Dedifferentiated amniotic fluid mesenchymal stem cell (primary cell): ENCODE measurements at regions not wholly inside any gene's neighbourhood (a gene's known extent, or its start where the extent isn't known, plus 50 kb on each side); places are given as distances from the start of the nearest gene placed in this dataset.
"Not testable (repeated sequence)": the region's sequence is repeated elsewhere in the genome, so short reads cannot be mapped to it uniquely, and the experiment has no call there.

Source experiments
- DNase-seq: peaks from one replicate; pipeline ENCODE4 v3.0.0-alpha.2; 2016; ENCODE audit errors: extremely low spot score

GRCh38 chr10:33704214-33704830 is 369.9 kb upstream of the NRP1 start:
- DNase-seq, result no peak

DNA sequence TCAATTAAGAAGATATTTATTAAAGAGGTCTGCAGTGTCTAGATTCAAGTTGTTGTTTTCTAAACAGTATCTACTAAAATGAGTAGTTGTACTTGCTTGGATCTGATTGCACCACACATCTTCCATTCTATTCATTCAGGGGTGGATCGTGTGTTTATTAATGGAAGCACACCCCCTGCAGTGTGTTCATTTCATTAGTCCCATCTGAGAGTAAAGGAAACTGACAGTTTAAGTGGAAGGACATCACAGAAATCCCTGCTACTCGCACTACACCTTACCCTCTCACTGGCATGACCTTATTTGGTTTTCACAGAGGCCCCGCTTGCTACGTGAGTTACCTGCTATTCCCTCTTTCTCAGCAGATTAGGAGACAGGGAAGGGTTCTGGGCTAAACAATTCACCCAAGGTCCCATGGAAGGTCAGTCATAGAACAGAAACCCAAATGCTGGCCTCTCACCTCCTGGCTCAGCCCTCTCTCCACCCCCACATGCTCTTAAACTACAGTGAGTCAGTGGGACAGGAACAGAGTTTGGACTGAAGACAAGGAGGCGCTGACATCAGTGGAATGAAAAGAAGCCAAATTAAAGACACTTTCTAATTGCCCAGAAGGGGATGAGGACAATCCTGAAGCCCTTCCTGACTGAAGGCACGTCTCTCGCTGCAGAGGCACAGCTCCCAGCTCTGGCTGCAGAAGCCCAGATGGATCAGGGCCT is 369.2 kb upstream of the NRP1 start:
- peak; percentile 35 for DNase-seq

DNA sequence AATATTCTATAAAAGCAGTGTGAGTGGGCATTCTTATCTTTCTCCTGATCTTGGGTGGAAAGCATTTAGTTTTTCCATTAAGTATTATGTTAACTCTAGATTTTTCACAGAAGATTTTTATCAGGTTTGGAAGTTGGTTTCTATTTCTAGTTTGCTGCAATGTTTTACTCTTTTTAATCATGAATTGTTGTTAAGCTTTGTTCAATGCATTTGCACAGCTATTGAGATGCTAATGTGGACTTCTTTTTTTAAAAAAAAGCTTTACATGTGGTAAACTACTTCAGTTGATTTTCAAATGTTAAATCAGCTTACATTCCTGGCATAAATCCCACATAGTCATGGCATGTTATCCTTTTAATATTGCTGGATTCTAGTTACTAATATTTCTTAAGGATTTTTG is 363.6 kb upstream of the NRP1 start:
- DNase-seq, result peak; percentile 26

- DNase-seq, result no peak
These were observed 362.5 kb upstream of the NRP1 start for GRCh38 chr10:33697016-33697415.

DNA sequence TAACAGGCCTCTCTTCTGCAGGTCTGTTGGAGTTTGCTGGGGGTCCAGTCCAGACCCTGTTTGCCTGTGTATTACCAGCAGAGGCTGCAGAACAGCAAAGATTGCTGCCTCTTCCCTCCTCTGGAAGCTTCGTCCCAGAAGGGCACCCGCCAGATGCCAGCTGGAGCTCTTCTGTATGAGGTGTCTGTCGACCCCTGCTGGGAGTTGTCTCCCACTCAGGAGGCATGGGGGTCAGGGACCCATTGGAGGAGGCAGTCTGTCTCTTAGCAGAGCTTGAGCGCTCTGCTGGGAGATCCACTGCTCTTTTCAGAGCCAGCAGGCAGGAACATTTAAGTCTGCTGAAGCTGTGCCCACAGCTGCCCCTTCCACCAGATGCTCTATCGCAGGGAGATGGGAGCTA is 361.1 kb upstream of the NRP1 start:
- no peak for DNase-seq

DNA sequence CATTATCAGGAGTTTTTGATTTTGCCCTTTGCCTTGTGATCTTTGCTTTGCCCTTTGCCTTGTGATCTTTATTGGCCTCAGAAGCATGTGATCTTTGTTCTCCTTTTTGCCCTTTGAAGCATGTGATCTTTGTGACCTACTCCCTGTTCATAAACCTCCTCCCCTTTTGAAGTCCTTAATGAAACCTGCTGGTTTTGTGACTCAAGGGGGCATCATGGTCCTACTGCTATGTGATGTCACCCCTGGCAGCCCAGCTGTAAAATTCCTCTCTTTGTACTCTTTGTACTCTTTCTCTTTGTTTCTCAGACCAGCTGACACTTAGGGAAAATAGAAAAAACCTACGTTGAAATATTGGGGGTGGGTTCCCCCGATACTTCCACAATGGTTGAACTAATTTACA is 356.1 kb upstream of the NRP1 start:
- DNase-seq, result not testable (repeated sequence)

DNA sequence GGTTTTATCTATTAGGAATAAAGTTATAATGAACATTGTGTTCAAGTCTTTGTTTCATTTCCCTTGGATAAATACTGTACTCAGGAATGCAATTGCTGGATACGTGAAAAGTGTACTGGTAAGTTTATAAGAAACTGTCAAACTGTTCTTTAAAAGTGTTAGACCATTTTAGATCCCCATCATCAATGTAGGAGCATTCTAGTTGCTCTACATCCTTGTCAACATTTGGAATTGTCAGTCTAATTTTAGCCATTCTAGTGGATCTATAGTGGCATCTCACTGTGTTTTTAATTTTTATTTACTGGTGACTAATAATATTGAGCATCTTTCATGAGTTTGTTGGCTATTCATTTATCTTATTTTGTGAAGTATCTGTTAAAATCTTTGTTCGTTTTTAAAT is 354.0 kb upstream of the NRP1 start:
- DNase-seq, result no peak

DNA sequence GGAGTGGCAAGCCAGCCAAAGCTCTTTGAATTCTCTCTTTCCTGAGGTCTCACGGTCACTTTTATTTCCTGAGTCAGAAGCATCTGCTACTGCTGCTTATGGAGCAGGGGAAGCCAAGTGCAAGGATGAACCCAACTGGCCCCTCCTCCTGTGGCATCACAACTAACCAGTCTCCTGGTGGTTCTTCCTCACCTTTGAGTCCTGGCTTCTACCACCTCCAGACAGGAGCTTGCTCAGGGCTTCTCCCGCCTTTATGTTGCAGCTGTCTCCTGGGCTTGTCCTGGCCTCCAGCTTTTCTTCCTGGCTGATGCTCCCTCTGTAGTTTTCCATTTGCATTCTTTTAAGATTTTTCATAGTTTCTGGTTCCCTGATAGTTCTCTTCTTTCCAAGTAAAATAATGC is 349.7 kb upstream of the NRP1 start:
- DNase-seq, result no peak

- no peak for DNase-seq
These were observed 347.1 kb upstream of the NRP1 start for GRCh38 chr10:33681595-33681994.

GRCh38 chr10:33680036-33680435 is 345.6 kb upstream of the NRP1 start:
- DNase-seq, result no peak

DNA sequence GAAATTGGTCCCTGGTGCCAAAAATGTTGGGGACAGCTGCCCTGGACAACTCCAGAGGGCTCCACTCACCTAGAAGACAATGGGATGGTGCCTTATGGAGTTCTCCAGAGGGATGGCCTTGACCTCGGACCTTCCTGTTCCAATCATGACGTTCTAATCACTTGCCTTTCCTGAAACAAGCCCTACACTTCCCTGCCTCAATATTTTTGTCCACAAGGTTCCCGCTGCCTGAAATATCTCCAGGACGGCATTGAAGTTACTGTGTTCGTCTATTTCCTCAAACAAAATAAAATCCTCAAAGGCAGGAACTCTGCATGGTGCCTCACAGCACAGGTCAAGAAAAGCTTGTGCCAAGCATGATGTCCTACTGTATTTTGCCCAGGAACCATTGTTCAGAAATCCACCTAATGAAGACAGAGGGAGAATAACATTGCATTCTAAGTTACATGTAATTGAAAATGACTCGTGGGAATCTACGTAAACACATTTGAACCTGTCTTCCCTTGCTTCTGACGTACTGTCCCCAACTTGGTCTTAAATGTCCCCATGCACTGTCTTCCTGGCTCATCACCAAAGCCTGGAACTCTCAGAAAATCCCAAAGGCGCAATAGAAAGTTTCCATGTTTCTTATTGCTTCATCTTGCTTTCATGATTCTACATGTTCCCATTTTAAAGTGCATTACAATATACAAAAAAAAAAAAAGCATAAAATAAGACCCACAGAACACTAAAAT is 342.3 kb upstream of the NRP1 start:
- no peak for DNase-seq

DNA sequence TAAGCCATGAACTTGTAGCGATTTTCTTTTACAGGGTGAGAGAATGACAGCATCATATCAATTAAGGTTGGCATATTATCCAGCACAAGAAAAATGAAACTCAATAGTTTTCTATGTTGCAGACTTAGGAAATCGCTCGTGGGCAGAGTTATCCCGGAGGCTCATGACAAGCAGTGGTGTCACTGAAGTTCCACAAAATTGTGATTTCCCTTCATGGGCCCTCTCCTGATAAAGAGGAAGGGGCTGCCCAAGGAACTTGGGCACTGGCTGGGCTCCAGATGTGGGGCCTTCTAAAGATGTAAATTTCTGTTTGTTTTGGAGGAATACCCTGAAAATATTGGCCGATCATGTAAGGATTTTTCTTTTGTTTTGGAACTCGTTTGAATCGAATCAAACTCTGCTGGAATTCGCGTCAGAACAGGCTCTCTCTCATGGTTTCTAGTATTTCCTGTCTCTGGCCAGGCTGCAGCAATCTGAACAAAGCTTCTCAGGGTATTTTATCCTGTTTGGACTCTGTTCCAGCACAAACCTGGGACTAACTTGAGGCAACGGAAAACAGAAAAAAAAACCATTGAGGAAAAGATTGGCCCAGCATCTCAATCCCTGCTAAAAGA is 340.6 kb upstream of the NRP1 start:
- no peak for DNase-seq

DNA sequence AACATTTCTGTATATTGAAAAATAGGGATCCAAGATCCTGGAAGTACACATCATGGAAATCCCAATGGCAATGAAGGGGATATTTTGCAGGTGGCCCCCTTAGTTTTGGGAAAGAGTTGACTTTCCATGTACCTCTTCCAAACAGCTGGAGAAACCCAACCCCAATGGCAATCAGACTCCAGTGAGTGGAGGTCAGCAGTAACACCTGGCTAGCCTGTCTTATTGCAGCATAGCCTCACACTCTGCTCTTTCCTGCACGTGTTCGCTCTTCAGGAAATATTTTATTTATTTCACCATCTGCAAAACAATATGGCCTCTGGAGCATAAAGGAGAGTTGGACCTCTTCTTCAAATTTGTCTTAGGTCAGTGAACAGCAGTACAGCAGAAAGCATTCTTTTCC is 340.0 kb upstream of the NRP1 start:
- DNase-seq, result no peak

GRCh38 chr10:33673839-33674415 is 339.5 kb upstream of the NRP1 start:
- DNase-seq, result no peak

- no peak for DNase-seq
These were observed 335.4 kb upstream of the NRP1 start for GRCh38 chr10:33669904-33670303.

- no peak for DNase-seq
These were observed 332.4 kb upstream of the NRP1 start for GRCh38 chr10:33666686-33667480.

DNA sequence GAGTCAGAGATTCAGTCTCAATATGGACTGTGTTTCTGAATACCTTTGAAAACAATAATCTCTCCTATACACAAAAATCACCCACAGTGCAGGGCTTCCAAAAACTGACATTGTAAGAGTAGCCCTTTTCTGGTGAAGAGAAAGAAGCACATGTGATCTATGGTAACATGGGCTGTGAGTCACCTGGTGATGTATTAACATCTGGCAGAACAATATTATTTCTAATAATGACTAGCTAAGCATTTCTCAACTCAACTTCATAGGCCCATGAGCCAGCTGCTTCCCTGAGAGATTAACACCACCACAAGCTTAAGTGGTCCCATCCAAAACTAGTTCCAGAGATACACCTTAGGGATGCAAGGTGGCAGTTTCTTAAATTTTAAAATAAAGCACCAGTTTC is 331.0 kb upstream of the NRP1 start:
- DNase-seq, result no peak

DNA sequence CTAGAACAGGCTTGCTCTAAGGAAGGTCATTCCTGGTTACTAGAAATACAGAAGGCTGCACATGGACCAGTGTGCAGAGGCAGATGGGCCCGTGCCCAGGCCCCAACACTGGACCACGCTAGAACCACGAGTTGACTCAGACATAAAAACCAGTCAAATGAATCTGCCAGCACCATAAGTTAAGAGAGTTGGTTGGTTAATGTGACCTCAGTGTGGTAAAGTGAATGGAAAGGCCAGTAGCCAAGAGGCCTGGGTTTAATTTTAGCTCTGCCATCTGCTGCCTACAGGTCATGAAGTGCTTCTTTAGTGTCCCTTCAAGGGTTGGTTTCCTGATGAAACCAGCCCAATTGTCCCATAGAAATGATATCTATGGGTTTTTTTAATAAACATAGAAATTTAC is 329.6 kb upstream of the NRP1 start:
- DNase-seq, result no peak

GRCh38 chr10:33661580-33662336 is 327.3 kb upstream of the NRP1 start:
- DNase-seq, result peak; percentile 73

DNA sequence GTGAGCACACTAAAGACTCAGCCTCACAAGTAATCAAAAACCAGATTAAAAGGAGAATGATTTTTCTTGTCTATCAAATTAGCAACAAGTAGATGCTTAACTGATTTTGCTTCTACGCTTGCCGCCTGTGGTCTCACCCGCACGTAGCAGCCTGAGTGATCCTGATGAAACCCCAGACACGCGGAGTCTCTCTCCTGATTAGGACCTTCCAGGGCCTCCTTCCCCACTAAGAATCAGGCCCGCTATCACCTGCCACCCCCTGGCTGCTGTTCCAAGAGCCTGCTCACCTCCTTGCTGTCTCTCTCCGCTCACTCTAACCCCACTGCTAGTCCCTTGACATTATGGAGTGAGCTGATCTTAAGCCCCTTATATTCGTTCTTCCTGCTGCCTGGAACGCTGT is 325.9 kb upstream of the NRP1 start:
- no peak for DNase-seq

DNA sequence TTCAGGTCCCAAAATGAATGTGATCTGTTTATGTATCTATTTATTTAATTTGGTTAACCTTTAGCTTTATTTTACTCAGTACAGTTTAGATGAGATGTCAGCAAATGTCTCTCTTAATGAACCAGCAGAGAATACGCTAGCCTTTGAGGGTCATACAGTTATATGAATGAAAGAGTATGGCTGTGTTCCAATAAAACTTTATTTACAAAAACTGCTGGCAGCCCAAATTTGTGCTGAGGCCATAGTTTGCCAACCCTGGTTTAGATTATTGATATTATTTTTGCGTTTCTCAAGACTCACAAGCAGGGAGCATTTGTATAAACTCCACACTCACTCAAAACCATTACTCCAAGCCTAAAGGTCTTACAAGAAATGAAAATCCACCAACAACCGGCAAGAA is 323.4 kb upstream of the NRP1 start:
- no peak for DNase-seq
